Motor neuron (in vitro differentiated cells): ENCODE measurements at regions not wholly inside any gene's neighbourhood (a gene's known extent, or its start where the extent isn't known, plus 50 kb on each side); places are given as distances from the start of the nearest gene placed in this dataset.
A peak's percentile ranks its signal among the peaks of the same experiment; 100 is the strongest.

Experiments used
- ATAC-seq, 8 experiments: fragments of 200-7000 bp; cut with Tn5 transposase; replicated peaks in 6 of 8; 2 replicates each; pipeline ENCODE4 v1.8.0; 2021; ENCODE audit warnings: mild to moderate bottlenecking in 8 of 8, moderate library complexity in 8 of 8
- H3K27ac ChIP-seq, 2 donors: fragments of 250-450 bp; sonication (Bioruptor Pico); 2 replicates each; pipeline ENCODE4 v1.9.0; 2021; ENCODE audit warnings: antibody characterized with exemption in 2 of 2, mild to moderate bottlenecking in 2 of 2, moderate library complexity in 1 of 2
- H3K4me1 ChIP-seq, 2 donors: fragments of 250-450 bp; sonication (Bioruptor Pico); replicated peaks in 1 of 2; 2 replicates each; pipeline ENCODE4 v1.6.1; 2021; ENCODE audit warnings: antibody characterized with exemption in 2 of 2, mild to moderate bottlenecking in 2 of 2, moderate library complexity in 1 of 2
- H3K4me3 ChIP-seq, 5 donors: fragments of 250-450 bp; sonication (Bioruptor Pico); 2 replicates each; pipeline ENCODE4 v1.9.0; 2021; ENCODE audit warnings: antibody characterized with exemption in 5 of 5, mild to moderate bottlenecking in 5 of 5, moderate library complexity in 4 of 5
- whole genome bisulfite sequencing, 10 experiments: fragments of 450-650 bp; shearing (Covaris generic); methylation state at CpG; one replicate each; pipeline ENCODE4 v1.0.0; 2022; 5-methylcytosine and 5-hydroxymethylcytosine counted together
- in situ Hi-C, 9 experiments: fragments of 400-800 bp; cut with MboI; loops; one replicate each; pipeline ENCODE4 v1.15.0; 2021; ENCODE audit warnings: low sequenced_read_pairs in 9 of 9, low pct_unique_long_range_greater_than_20kb in 2 of 9; ENCODE audit not compliant: unreplicated experiment in 9 of 9

DNA sequence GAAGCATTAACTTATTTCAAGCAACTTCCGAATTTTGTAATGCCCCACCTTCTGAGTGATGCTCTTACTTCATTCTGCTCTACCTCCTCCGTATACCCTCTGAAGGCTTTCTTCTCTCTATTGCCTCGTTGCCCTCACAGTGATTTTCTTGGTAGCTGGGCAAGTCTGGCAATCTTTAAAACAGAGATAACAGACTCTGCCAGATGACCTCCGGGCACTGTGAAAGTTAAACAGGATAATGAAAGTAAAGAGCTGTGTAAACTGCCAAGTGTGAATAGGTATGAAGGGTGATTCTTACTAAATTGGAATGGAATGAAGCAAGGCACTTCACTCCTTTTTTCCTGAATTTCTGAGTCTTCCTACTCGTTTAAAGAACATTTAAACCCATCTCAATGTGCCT lies 207.3 kb upstream of the GYPC start:
- no peak for ATAC-seq
- in situ Hi-C loops, result no loop called here
- H3K27ac ChIP-seq, result no peak overlapping the region
- 0 to 92% (median 80%) methylated on average over 1 to 5 of the region's 5 CpGs for WGBS, 10 experiments
- H3K4me1 ChIP-seq, result no peaks in the 10 kb centered on the region
- no peak overlapping the region for H3K4me3 ChIP-seq

DNA sequence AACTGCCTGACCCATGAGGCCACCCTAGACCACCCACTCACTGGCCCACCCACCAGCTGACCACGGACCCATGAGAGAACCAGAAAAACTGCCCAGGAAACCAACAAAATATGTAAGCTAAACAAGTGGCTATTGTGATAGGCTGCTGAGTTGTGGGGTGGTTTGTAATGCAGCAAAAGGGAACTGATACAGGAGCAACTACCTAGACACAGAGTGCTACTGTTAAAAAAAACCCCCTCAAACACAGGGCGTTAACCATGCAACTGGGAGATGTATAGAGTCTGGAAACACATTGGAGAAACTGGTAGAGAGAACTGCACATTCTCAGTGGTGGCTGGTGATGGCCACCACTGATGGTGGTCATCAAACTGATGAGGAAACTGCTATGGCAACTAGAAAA lies 206.3 kb upstream of the GYPC start:
- Histone ChIP-seq H3K27ac (no peak overlapping the region), H3K4me1 (no peaks in the 10 kb centered on the region), H3K4me3 (no peak overlapping the region)
- ATAC-seq, result no peak
- in situ Hi-C loops, result no loop called here
- 0 to 94% (median 20%) methylated on average over 1 to 2 of the region's 2 CpGs; no CpG with 5 or more reads in 5 of the 10 experiments for WGBS, 10 experiments

DNA sequence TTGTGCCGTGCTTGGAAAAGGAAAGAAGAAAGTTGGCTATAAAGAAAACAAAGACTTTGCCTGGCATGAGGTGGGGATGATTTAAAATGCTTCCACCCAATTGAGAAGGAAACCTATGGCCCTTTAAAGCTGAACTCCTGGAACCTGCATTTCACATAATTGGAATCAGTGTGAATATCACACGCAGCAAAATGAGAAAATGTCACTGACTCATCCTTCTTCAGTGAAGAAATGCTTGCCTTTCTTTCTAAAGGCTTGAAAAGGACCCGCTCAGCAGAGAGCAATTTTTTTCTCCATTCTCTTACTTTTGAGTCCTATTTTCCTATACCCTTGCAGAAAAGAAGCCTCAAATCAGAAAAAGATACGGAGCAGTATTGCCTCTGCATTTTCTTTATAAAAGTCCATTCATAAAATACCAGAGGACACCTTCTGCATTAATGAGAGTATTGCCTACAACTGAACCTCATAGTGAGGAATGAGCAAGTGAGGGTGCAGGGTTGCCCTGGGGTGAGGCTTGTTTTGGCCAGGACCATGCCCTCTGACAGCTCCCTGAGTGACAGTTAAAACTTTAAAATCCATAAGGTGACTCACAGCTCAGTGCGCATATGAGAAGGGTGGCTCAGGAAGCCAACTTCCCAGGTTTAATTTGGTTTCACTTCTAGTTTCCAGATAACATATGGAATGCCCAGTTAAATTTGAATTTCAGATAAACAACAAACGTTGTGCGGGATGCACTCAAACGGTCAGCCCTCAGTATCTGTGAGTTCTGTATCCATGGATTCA lies 191.9 kb upstream of the GYPC start:
- no peak overlapping the region for H3K27ac ChIP-seq
- in situ Hi-C loops, result no loop called here
- ATAC-seq, result peak in 6 of 8 experiments; percentile 12 to 92 (median 60)
- 19 to 73% (median 60%) methylated on average over 2 to 8 of the region's 8 CpGs; no CpG with 5 or more reads in 1 of the 10 experiments for WGBS, 10 experiments
- H3K4me3 ChIP-seq, result no peak overlapping the region
- peaks cover 0 to 10% of the 10 kb centered on the region in 2 donors for H3K4me1 ChIP-seq

DNA sequence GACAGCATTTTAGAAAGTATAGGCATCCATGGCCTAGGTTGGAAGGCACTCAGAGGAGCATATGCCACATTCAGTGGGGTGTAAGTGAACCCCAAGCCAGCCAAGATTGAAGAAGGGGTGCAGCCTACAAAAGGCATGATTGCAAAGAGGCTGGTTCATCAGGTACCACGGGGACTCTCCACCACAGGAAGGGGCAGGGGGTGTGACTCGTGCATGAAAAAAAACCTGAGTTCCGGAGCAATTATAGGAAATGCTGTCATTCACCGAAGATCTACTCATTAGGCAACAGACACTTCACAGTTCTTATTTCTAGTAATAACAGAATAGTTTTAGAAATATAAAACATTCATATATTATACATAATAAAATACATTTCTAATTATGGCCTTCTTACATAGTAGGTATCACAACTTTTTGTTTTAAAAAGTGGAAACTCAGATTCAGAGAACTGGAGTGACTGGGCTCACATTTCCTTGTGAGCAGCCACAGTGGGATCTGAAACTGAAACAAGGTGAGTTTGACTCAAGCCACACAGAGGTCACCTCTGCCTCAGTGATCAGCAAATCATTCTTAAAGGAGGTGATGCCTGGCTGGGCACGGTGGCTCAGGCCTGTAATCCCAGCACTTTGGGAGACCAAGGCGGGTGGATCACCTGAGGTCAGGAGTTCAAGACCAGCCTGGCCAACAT lies 188.4 kb upstream of the GYPC start:
- Histone ChIP-seq H3K4me1 (peaks cover 0 to 10% of the 10 kb centered on the region in 2 donors), H3K27ac (no peak overlapping the region), H3K4me3 (no peak overlapping the region)
- ATAC-seq, result no peak
- in situ Hi-C loops, result no loop called here
- WGBS, 10 experiments, result 0 to 100% (median 83%) methylated on average over 1 to 5 of the region's 6 CpGs; no CpG with 5 or more reads in 1 of the 10 experiments

DNA sequence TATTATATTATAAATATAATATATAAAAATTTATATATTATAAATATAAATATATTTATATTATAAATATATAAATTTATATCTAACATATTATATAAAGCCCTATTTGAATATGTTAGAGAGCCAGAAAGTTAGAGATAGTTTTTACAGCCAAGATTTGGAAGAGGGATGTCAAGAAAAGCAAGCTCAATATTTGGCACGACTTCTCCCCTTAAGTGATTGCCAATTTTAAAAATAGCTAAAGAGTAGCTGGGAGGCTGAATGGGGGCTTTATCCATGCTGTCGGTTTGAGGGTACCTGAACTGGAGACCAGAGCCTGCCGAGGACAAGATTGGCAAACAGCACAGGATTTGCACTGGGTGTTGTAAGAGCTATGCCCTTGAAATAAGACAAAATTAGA lies 180.9 kb upstream of the GYPC start:
- Histone ChIP-seq H3K4me1 (no peaks in the 10 kb centered on the region), H3K4me3 (no peak overlapping the region), H3K27ac (no peak overlapping the region)
- 0 to 87% (median 30%) methylated on average over 1 to 3 of the region's 3 CpGs; no CpG with 5 or more reads in 1 of the 10 experiments for WGBS, 10 experiments
- ATAC-seq, result no peak
- in situ Hi-C loops, result no loop called here

DNA sequence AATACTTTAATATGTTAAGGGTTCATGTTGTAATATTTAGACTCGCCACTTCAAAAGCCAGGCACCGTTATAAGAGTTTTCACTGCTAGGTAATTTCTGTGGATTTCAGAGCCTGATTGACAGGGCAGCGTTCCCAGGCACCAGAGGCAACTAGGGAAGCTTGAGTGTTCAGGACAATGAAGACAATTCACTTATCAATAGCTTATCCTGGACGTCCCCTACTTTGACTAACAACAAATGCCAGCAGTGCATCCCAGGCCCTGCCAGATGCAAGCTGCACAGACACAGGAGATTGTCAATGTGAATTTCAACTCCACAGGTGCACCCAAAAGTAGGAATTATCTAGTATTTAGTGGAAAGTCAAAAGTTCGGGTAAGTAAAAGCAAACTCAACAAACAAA lies 179.3 kb upstream of the GYPC start:
- in situ Hi-C loops, result no loop called here
- Histone ChIP-seq H3K4me1 (no peaks in the 10 kb centered on the region), H3K4me3 (no peak overlapping the region), H3K27ac (no peak overlapping the region)
- WGBS, 10 experiments, result 14 to 72% (median 52%) methylated on average over 3 to 5 of the region's 5 CpGs
- ATAC-seq, result no peak

DNA sequence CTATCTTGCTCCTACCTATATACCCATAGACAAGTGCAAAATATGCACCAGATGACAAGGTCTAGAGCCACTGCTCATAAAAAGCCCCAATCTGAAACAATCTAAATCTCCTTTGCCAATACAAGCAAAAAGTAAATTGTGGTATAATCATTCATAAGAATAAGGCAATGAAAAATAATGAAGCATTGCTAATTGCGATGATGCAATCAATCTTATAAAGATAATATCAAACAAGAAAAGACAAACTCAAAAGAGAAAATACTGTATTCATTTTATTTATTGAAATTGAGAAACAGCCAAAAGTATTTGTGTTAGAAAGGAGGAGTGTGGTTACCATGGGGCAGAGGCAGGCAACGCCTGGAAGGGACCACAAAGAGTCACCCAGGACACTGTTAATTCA lies 175.9 kb upstream of the GYPC start:
- Histone ChIP-seq H3K4me1 (no peaks in the 10 kb centered on the region), H3K4me3 (no peak overlapping the region), H3K27ac (no peak overlapping the region)
- 13 to 100% (median 87%) methylated on average over 1 to 2 of the region's 2 CpGs; no CpG with 5 or more reads in 1 of the 10 experiments for whole genome bisulfite sequencing, 10 experiments
- in situ Hi-C loops, result no loop called here
- ATAC-seq, result no peak

DNA sequence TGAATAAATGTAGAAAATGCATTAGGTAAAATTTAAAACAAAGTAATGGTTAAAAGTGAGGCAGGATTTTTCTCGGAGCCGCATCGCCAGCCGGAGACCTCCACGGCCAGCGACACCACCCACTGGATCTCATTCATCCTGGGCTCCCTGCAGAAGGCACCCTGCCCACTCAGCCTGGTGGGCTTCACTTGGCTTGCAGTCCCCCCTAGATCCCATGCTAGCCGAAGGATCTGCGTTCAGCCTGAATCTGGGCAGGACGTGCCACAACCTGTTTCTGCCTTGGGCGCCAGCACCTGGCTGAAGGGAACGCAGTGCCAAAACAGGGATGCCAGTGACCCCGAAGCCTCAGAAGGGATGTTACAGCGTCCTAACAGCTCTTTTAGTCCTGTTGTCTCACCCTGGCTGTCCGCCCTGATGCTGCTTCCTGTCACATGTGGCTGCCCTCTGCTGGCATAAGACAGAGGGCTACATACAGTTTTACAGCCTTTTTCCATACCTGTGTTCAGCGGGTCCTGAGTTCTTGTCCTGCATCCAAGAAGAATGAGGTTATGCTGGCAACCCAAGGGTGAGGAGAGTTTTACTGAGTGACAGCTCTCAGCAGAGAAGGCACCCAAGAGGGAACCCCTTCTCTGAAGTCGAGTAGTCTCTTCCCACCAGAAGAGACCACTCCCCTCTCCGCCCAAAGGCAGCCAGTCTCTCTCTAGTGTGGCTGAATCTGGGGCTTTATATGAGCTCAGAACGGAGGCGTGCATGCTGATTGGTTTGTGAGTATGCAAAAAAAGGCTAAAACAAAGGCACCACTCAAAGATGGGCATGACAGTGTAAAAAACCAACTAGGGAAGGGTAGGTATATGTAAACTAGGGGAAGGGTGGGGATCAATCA lies 173.1 kb upstream of the GYPC start:
- 57 to 97% (median 86%) methylated on average over 3 to 18 of the region's 19 CpGs for WGBS, 10 experiments
- Histone ChIP-seq H3K4me1 (no peaks in the 10 kb centered on the region), H3K27ac (no peak overlapping the region), H3K4me3 (no peak overlapping the region)
- ATAC-seq, result peak in 1 of 8 experiments; percentile 65
- in situ Hi-C loops, result no loop called here

DNA sequence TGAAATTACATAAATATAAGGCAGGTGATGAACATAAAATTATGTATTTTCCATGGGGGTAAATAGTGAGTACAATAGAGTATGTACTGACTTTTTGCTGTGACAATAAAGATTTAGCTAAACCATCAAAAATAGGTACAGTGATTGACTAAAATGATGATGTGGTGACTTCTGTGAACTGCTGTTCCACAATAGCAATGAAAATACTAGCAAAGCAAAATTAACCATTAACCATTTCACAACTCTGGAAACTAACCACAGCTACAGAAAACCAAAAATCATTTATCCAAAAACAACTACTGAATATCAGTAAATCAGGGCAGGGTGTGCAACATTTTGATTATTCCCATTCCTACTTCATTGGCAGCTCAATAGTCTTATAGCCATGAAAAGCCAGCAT lies 161.4 kb upstream of the GYPC start:
- H3K4me1 ChIP-seq, result no peaks in the 10 kb centered on the region
- ATAC-seq, result no peak

DNA sequence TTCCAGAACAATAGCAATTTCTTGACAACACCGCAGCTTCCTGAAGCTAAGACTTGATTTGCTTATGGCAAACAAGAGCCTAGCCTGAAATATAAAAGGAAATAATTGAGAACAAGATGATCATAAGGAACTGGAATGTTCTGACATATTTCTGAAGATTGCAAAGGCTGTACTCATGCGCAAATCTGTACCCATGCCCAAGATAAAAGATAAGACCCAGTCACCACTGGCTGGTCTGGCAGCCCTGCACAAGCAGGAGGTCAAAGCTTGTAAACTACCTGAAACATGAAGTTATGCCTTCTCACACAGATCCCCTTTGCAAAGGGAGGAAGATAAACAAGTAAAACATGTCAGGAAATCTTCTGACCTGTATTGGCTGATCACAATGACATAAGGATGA lies 160.8 kb upstream of the GYPC start:
- in situ Hi-C loops, result no loop called here
- H3K27ac ChIP-seq, result no peak overlapping the region
- H3K4me3 ChIP-seq, result no peak overlapping the region
- H3K4me1 ChIP-seq, result no peaks in the 10 kb centered on the region
- 21 to 100% (median 81%) methylated on average over 1 to 2 of the region's 2 CpGs; no CpG with 5 or more reads in 2 of the 10 experiments for WGBS, 10 experiments
- ATAC-seq, result no peak

More for the DNA sequence above, 161.4 kb upstream of the GYPC start:
- H3K4me3 ChIP-seq, result no peak overlapping the region
- no peak overlapping the region for H3K27ac ChIP-seq
- in situ Hi-C loops, result no loop called here

DNA sequence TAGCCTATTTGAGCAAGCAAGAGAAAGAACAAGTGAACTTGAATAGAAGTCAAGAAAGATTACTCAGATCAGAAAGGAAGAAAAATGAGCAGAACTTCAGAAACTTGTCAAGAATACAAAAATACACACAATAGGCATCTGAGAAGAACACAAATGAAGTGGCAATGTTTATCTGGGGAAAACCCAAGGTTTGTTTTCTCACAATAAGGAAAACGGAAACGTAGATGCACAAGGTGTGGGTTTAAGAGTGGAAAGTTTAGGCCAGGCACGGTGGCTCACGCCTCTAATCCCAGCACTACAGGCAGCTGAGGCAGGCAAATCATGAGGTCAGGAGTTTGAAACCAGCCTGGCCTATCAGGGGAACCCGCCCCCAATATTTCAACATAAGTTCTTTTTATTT lies 159.5 kb upstream of the GYPC start:
- in situ Hi-C loops, result no loop called here
- Histone ChIP-seq H3K4me3 (no peak overlapping the region), H3K4me1 (no peaks in the 10 kb centered on the region), H3K27ac (no peak overlapping the region)
- no peak for ATAC-seq
- WGBS, 10 experiments, result 27 to 96% (median 84%) methylated on average over 2 to 5 of the region's 5 CpGs

DNA sequence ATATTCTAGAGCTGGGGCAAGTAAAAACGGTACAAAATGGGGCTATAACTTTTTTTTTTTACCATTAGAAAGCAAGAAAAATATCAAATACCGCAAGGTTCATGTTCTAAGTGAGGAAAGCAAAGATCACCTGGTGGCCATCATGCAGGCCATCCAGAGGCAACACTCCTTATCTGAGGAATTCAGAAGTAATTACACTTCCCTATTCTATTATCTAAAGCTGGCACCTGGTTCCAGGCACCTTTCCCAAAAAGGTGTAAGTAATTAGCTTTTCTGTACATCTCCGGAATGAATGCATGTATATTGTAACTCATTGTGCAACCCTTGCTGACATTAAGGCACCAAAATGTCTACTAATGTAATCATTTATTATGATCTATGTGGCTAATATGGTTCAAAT lies 152.5 kb upstream of the GYPC start:
- 0 to 100% (median 75%) methylated on average over 2 to 3 of the region's 3 CpGs for WGBS, 10 experiments
- Histone ChIP-seq H3K4me3 (no peak overlapping the region), H3K4me1 (peaks cover 7 to 13% of the 10 kb centered on the region in 2 donors), H3K27ac (no peak overlapping the region)
- in situ Hi-C loops, result loop anchor here in 2 of 9 experiments (25.0 kb wide), 2 partner anchors 259 to 284 kb away; no protein-coding TSS in a partner anchor
- no peak for ATAC-seq

DNA sequence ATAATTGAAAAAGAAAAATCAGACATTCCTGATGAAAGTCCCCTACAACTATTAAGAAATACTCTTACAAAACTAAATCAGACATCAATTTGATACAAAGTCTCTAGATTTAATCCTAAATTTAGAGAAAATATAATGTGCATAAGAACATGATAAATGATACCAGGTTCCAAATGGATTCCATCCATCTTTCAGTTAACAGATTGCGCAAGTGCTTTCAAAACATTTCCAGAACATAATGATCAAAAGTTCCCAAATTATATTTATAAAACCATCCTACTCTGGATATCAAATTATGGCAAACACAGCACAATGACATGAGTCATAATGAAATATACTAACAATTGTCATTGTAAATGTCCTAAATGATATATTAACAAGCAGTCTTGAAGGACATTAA lies 151.0 kb upstream of the GYPC start:
- H3K27ac ChIP-seq, result no peak overlapping the region
- ATAC-seq, result no peak
- H3K4me3 ChIP-seq, result no peak overlapping the region
- 20 to 100% (median 100%) methylated on average over 1 of the region's 1 CpG; no CpG with 5 or more reads in 3 of the 10 experiments for WGBS, 10 experiments
- H3K4me1 ChIP-seq, result peaks cover 7 to 13% of the 10 kb centered on the region in 2 donors
- in situ Hi-C loops, result loop anchor here in 2 of 9 experiments (25.0 kb wide), 2 partner anchors 257 to 282 kb away; no protein-coding TSS in a partner anchor
